Mucosa of rectum (tissue), 2 donors: ENCODE measurements at regions not wholly inside any gene's neighbourhood (a gene's known extent, or its start where the extent isn't known, plus 50 kb on each side); places are given as distances from the start of the nearest gene placed in this dataset.

Experiments
- H3K27ac ChIP-seq, 2 donors: one replicate each; pipeline ENCODE4 v1.7.0; 2013; ENCODE audit warnings: inconsistent platforms in 2 of 2, low read depth in 2 of 2, low read length in 2 of 2
- H3K27me3 ChIP-seq, 2 donors: one replicate each; pipeline ENCODE4 v1.7.0; 2013; ENCODE audit warnings: low read length in 2 of 2; ENCODE audit not compliant: control insufficient read depth in 2 of 2, insufficient read depth in 2 of 2
- H3K36me3 ChIP-seq, 2 donors: one replicate each; pipeline ENCODE4 v1.7.0; 2013; ENCODE audit warnings: low read length in 2 of 2; ENCODE audit not compliant: control insufficient read depth in 2 of 2, insufficient read depth in 2 of 2
- H3K4me1 ChIP-seq, 2 donors: one replicate each; pipeline ENCODE4 v1.7.0; 2013; ENCODE audit warnings: low read length in 2 of 2, mild to moderate bottlenecking in 1 of 2; ENCODE audit not compliant: control insufficient read depth in 2 of 2, insufficient read depth in 2 of 2
- H3K4me3 ChIP-seq, 2 donors: one replicate each; pipeline ENCODE4 v1.7.0; 2013; ENCODE audit warnings: low read length in 2 of 2
- H3K9ac ChIP-seq, 2 donors: one replicate each; pipeline ENCODE4 v1.7.0; 2013; ENCODE audit warnings: low read length in 2 of 2, low read depth in 1 of 2, mild to moderate bottlenecking in 1 of 2
- H3K9me3 ChIP-seq, 2 donors: one replicate each; pipeline ENCODE4 v1.7.0; 2013; ENCODE audit warnings: low read length in 2 of 2; ENCODE audit not compliant: control insufficient read depth in 2 of 2
- donor health status: healthy.
- donor health status: Normal muscosa, but diverticular disease.

DNA sequence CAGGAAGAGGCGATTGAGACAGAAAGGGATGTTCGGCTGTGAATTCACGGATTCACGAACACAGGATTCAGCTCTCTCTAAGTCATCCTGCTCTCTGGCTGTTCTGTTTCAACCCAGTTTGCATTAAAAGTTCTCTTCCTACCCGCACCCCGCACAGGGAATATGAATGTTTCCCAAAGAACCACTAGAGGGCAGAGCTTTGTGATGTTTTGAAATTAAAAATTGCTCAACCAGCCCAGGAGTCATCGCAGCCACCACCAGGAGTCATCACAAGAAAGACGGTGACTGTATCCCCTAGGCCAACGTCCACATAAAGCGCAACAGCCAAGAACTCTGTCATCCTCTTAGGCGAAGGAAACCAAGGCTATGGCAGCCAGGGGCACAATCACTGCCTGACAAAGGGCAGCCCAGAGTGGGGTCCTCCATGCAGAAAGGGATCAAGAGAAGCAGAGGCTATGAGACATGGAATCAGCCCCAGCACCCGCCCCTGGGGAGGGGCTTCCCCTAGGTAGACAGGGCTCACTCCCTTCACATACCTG, 122.4 kb downstream of the WT1 start:
- H3K27me3 ChIP-seq = no peaks in the 10 kb centered on the region
- H3K9me3 ChIP-seq = no peaks in the 10 kb centered on the region
- no peaks in the 10 kb centered on the region for H3K4me1 ChIP-seq
- H3K9ac ChIP-seq = no peak overlapping the region
- H3K27ac ChIP-seq = no peak overlapping the region
- H3K4me3 ChIP-seq = no peak overlapping the region
- no peaks in the 10 kb centered on the region for H3K36me3 ChIP-seq

DNA sequence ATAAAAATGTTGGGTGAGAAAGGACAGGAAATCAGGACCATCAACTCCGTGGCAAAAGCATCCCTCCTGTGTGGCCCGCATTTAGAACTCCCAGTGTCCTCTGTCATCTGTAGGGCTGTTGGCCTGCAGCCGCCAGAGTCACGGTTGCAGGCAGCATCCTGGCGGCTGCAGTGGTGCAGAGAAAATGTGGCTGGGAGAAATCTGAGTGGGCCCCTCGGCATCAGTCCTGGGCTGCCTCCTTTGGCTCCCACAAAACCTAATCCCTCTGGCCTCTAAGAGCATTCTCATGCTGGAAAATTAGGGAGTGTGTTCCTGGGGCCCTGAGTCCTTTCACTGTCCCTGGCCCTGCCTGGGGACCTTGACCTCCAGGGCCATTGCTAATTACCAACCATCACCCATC, 121.9 kb downstream of the WT1 start:
- Histone ChIP-seq H3K36me3 (no peaks in the 10 kb centered on the region), H3K4me1 (no peaks in the 10 kb centered on the region), H3K27me3 (no peaks in the 10 kb centered on the region), H3K4me3 (no peak overlapping the region), H3K9ac (no peak overlapping the region), H3K9me3 (no peaks in the 10 kb centered on the region), H3K27ac (no peak overlapping the region)

DNA sequence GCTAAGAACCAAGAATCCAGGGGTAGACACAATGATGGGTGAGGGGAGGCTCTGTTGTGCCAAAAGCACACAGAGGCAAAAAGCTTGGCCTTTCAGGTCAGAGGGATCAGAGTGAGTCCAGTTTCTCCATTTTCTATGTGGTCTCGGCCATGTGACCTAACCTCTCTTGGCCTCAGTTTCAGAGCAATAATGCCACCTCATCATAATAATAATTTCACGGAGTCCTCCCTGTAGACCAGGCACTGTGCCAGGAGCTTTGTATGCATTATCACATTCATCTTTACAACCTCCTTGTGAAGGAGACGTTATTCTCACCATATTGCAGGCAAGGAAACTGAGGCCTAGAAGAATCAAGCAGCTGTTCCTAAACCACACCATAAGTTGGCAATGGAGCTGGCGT, 120.2 kb downstream of the WT1 start:
- no peak overlapping the region for H3K27ac ChIP-seq
- H3K9me3 ChIP-seq = no peaks in the 10 kb centered on the region
- no peak overlapping the region for H3K4me3 ChIP-seq
- H3K9ac ChIP-seq = no peak overlapping the region
- H3K36me3 ChIP-seq = no peaks in the 10 kb centered on the region
- no peaks in the 10 kb centered on the region for H3K4me1 ChIP-seq
- H3K27me3 ChIP-seq = peaks cover 0 to 2% of the 10 kb centered on the region in 2 donors

DNA sequence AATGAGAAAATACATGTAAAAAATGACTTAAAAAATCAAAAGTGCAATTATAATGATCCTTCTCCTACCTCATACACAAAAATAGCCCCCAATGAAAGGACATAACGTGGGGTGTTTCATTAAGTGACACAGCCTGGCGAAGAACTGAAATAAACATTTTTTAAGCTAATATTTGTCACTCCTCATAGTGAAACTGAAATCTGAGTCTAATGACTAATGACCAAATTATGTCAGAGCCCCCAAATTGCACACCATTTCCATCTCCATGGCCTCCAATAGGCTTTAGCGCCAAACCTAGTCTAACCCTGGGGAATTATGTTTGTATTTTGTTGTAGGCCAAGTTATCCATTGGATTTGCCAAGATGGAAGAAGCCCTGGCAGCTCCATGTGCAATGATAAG, 119.1 kb downstream of the WT1 start:
- Histone ChIP-seq H3K36me3 (no peaks in the 10 kb centered on the region), H3K27me3 (peaks cover 0 to 2% of the 10 kb centered on the region in 2 donors), H3K4me3 (no peak overlapping the region), H3K4me1 (no peaks in the 10 kb centered on the region), H3K27ac (no peak overlapping the region), H3K9ac (no peak overlapping the region), H3K9me3 (no peaks in the 10 kb centered on the region)

DNA sequence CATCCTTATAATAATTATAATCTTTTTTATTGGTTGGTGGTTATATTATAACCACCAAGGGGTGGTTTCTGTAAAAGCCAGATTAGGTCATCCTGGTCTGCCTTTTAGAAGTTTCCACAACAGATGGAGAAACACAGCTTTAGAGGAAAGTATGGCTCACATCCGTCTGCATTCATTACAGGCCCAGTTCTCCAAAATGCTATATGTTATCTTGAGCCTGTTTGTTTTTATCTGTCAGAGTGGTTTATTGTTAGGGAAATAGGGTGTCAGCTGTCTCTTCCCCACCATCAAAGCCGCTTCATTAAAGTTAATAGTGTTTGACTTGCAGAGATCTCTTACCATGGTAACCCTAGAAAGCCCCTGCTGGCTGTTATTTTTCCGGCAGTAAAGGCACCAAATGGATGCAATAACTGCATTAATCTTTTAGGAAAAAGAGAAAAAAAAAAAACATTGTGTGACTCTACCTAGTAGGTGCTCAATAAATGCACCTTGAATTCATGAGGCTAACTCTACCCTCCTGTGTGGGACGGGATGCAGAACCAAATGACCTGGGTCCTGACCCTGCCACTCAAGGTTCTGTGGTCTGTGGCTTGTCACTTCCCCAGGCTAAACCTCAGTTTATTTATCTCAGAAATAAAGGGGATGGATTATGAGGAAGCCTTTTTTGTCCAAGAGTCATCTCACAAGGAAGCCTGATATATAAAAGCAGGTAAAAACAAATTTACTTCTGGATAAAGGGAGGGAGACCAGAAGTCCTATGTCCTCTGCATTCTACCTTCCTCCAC, 118.3 kb downstream of the WT1 start:
- H3K4me3 ChIP-seq = no peak overlapping the region
- no peaks in the 10 kb centered on the region for H3K9me3 ChIP-seq
- H3K27me3 ChIP-seq = peaks cover 2 to 3% of the 10 kb centered on the region in 2 donors
- H3K36me3 ChIP-seq = no peaks in the 10 kb centered on the region
- H3K4me1 ChIP-seq = no peaks in the 10 kb centered on the region
- H3K9ac ChIP-seq = no peak overlapping the region
- H3K27ac ChIP-seq = no peak overlapping the region

DNA sequence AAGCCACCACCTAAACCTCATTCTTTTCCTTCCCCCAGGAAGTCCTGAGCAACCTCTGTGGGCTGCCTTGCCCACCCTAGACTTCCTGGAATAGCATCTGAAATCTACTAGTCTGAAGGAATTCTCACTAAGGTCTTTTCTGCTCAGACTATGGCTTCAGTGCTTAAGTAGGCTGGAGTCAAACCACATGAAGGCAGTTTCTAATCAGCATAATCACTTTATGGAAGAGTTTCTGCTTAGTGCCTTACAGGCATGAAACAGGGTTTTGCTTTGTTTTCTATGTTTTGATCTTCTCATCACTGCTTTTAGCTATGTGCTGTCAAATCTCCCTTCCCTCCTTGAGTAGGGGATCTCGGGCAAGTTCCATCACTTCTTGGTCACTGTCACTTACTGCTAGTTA, 117.7 kb downstream of the WT1 start:
- H3K4me1 ChIP-seq = no peaks in the 10 kb centered on the region

DNA sequence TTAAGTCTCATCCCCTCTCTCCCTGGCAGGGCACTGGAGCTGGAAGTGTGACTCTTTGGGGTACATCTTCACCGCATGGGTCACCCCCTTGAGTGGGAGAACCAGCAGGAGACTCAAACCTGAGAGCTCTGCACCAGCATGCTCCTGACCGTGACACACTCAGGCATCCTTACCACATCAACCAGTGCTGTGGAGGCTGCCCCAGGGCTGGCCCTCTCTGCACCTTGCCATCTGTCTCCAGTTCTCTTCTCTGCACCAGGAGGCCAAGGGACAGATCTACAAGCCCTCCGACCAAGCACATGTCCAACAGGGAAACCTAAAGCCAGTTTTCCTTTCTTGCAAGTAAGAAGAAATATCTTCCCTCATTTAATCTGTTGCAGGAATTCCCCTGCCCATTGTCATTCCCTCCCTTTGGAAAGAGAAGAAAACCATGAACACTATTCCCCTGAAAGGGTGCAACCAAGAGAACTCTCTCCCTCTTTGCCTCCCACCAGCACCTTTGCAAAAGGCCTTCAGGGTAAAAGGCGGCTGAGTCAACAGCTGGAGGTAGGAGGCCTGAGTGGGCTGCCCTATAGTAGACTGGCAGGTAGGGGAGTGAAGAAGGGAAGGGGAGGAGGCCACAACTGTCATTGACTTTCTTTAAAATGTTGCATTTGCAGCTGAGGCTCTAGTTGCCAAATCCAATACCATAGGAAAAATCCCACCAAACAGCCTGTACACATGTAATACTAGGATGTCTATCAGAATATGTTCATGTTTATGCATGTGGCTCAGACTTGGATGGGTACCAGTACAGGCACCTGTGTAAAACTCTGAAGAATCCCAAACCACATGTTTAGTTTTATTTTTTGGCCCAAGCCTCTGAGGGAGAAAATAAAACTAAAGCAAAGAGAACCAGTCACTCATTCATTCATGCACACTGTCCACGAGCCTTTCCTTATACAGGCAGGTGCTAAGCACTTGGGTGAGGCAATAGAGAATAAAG, 117.0 kb downstream of the WT1 start:
- H3K9ac ChIP-seq = no peak overlapping the region
- H3K36me3 ChIP-seq = no peaks in the 10 kb centered on the region
- peaks cover 6 to 8% of the 10 kb centered on the region in 2 donors for H3K27me3 ChIP-seq
- H3K9me3 ChIP-seq = no peaks in the 10 kb centered on the region
- no peaks in the 10 kb centered on the region for H3K4me1 ChIP-seq
- no peak overlapping the region for H3K4me3 ChIP-seq
- no peak overlapping the region for H3K27ac ChIP-seq

More for the DNA sequence above, 117.7 kb downstream of the WT1 start:
- H3K9ac ChIP-seq = no peak overlapping the region
- H3K4me3 ChIP-seq = no peak overlapping the region
- peaks cover 6 to 8% of the 10 kb centered on the region in 2 donors for H3K27me3 ChIP-seq
- no peaks in the 10 kb centered on the region for H3K36me3 ChIP-seq
- no peak overlapping the region for H3K27ac ChIP-seq
- H3K9me3 ChIP-seq = no peaks in the 10 kb centered on the region

DNA sequence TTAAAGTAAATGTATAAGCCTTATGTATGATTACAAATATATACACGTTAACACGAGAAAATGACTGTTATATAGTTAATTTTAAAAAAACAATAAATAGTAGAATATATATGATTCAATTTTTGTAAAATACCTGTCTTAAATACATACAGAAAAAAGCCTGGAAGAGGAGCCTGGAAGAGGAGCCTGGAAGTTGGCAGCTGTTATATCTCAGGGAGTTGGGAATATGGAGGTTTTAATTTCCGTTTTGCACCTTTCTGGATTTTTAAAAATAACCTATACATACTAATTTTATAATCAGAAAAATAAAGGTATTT, 111.6 kb downstream of the WT1 start:
- no peaks in the 10 kb centered on the region for H3K9me3 ChIP-seq
- H3K4me3 ChIP-seq = no peak overlapping the region
- H3K4me1 ChIP-seq = no peaks in the 10 kb centered on the region
- no peak overlapping the region for H3K27ac ChIP-seq
- H3K36me3 ChIP-seq = no peaks in the 10 kb centered on the region
- H3K9ac ChIP-seq = no peak overlapping the region
- H3K27me3 ChIP-seq = peaks cover 6 to 8% of the 10 kb centered on the region in 2 donors

DNA sequence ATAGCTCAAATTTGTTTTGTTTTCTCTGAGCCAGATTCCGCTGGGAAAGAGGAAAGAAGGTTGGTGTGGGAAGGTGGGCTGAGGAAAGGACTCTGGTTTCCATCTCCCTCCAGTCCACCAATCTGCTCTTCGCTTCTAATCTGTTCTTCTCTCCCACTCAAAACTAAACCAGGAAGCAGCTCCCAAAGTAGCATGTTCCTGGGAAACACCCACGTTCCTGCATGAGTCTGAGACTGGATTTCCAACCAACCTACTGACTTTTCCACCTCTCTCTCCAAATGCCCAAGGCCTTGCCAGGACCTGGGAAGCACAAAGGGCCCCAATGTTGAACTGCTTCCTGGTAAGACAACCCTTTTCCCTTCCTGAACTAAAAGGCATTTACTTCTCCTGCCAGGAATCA, 110.2 kb downstream of the WT1 start:
- peaks cover 4 to 8% of the 10 kb centered on the region in 2 donors for H3K27me3 ChIP-seq
- H3K27ac ChIP-seq = no peak overlapping the region
- no peaks in the 10 kb centered on the region for H3K36me3 ChIP-seq
- no peak overlapping the region for H3K4me3 ChIP-seq
- H3K4me1 ChIP-seq = no peaks in the 10 kb centered on the region
- no peak overlapping the region for H3K9ac ChIP-seq
- no peaks in the 10 kb centered on the region for H3K9me3 ChIP-seq

DNA sequence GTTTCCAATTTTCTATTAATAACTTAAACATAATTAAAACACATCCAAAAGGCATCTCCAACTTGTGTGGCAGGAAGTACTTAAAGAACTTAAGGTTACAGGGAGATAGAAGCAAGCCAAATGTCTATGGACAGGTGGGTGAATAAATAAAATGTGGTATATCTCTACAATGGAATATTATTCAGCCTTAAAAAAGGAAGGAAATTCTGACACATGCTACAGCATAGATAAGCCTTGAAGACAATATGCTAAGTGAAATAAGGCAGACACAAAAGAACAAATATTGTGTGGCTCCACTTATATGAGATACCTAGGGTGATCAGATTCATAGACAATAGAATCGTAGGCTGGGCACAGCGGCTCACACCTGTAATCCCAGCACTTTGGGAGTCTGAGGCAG, 109.6 kb downstream of the WT1 start:
- no peak overlapping the region for H3K9ac ChIP-seq
- H3K27me3 ChIP-seq = peaks cover 4 to 8% of the 10 kb centered on the region in 2 donors
- no peaks in the 10 kb centered on the region for H3K36me3 ChIP-seq
- no peak overlapping the region for H3K4me3 ChIP-seq
- H3K4me1 ChIP-seq = no peaks in the 10 kb centered on the region
- no peaks in the 10 kb centered on the region for H3K9me3 ChIP-seq
- H3K27ac ChIP-seq = no peak overlapping the region
